CD4-positive, alpha-beta memory T cell (primary cell): ENCODE measurements at regions not wholly inside any gene's neighbourhood (a gene's known extent, or its start where the extent isn't known, plus 50 kb on each side); places are given as distances from the start of the nearest gene placed in this dataset.

Experiments
- CTCF ChIA-PET: fragments of 350-600 bp; sonication (Branson Sonifier 250); formaldehyde crosslinking; loops from one replicate; lab custom pipeline; 2021; ENCODE audit warnings: inconsistent platforms; ENCODE audit not compliant: partially characterized antibody; lab: Charles Lee
- POLR2A ChIA-PET: fragments of 350-600 bp; sonication (Branson Sonifier 250); formaldehyde crosslinking; loops from one replicate; lab custom pipeline; 2021; ENCODE audit not compliant: partially characterized antibody; lab: Charles Lee
- DNase-seq, 5 donors: peaks; one replicate each; pipeline versions ENCODE4 v3.0.0 to v3.0.0-alpha.2; 2020 to 2022; ENCODE audit warnings: mixed read lengths in 1 of 5
- H3K27ac ChIP-seq: one replicate; pipeline ENCODE4 v1.7.0; 2013; ENCODE audit warnings: low read depth, low read length
- H3K27me3 ChIP-seq: 2 replicates; pipeline ENCODE4 v1.7.0; 2013; ENCODE audit warnings: mild to moderate bottlenecking, low read length, moderate library complexity; ENCODE audit not compliant: insufficient read depth
- H3K36me3 ChIP-seq: 2 replicates; pipeline ENCODE4 v1.7.0; 2013; ENCODE audit warnings: mild to moderate bottlenecking, low read length, moderate library complexity; ENCODE audit not compliant: insufficient read depth
- H3K4me1 ChIP-seq: 2 replicates; pipeline ENCODE4 v1.7.0; 2013; ENCODE audit warnings: mild to moderate bottlenecking, low read length, moderate library complexity; ENCODE audit not compliant: insufficient read depth
- H3K4me3 ChIP-seq, 2 donors: one replicate each; pipeline ENCODE4 v1.7.0; 2013; ENCODE audit warnings: low read length in 2 of 2, mild to moderate bottlenecking in 1 of 2
- H3K9me3 ChIP-seq, 2 donors: one replicate each; pipeline ENCODE4 v1.7.0; 2013; ENCODE audit warnings: low read length in 2 of 2, control low read depth in 1 of 2; ENCODE audit not compliant: control insufficient read depth in 1 of 2
- H3K27ac Mint-ChIP-seq, 7 donors: one replicate each; pipeline ENCODE4 v1.8.0; 2020 to 2021; ENCODE audit warnings: mixed read lengths in 7 of 7, mild to moderate bottlenecking in 6 of 7, inconsistent platforms in 3 of 7, moderate library complexity in 3 of 7
- H3K27me3 Mint-ChIP-seq, 2 donors: one replicate each; pipeline ENCODE4 v1.8.0; 2020 to 2021; ENCODE audit warnings: mixed read lengths in 2 of 2
- H3K36me3 Mint-ChIP-seq, 2 donors: one replicate each; pipeline ENCODE4 v1.8.0; 2020 to 2021; ENCODE audit warnings: mixed read lengths in 2 of 2, inconsistent platforms in 1 of 2, mild to moderate bottlenecking in 1 of 2
- H3K4me1 Mint-ChIP-seq, 4 donors: one replicate each; pipeline ENCODE4 v1.8.0; 2020 to 2021; ENCODE audit warnings: mixed read lengths in 4 of 4, mild to moderate bottlenecking in 1 of 4
- H3K4me3 Mint-ChIP-seq, 8 donors: one replicate each; pipeline ENCODE4 v1.8.0; 2020 to 2021; ENCODE audit warnings: mixed read lengths in 8 of 8, mild to moderate bottlenecking in 7 of 8, moderate library complexity in 6 of 8, inconsistent platforms in 3 of 8
- H3K9me3 Mint-ChIP-seq, 8 donors: one replicate each; pipeline ENCODE4 v1.8.0; 2020 to 2021; ENCODE audit warnings: mixed read lengths in 8 of 8, mild to moderate bottlenecking in 5 of 8, inconsistent platforms in 3 of 8, moderate library complexity in 1 of 8
- intact Hi-C: fragments of 100-400 bp; cut with micrococcal nuclease; formaldehyde crosslinking; loops from one replicate; pipeline ENCODE4 v1.15.1; 2023

DNA sequence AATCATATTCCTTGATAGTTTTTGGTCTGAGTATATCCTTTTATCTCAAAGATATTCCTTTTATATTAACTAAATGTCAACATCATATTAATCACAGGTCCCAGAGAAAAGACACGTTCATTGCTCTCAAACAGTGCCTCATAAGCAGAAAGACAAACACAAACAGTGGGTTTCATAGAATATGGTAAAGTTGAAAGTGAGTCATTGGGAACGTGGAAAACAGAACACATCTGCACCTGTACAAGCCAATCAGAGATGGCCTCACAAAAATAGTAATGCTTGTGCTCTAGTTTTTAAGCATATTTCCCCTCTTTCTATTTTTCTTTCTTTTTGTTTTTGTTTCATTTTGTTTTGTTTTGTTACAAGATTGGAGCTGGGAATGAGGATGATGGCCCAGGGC lies 328.4 kb upstream of the MAP2 start:
- no peak overlapping the region for H3K4me3 Mint-ChIP-seq
- Histone ChIP-seq H3K4me1 (no peaks in the 10 kb centered on the region), H3K4me3 (no peak overlapping the region), H3K27me3 (no peaks in the 10 kb centered on the region), H3K9me3 (no peaks in the 10 kb centered on the region), H3K36me3 (no peaks in the 10 kb centered on the region), H3K27ac (no peak overlapping the region)
- no peak for DNase-seq
- H3K27me3 Mint-ChIP-seq: no peaks in the 10 kb centered on the region
- no peaks in the 10 kb centered on the region for H3K36me3 Mint-ChIP-seq
- ChIA-PET POLR2A (no interaction called here), CTCF (no interaction called here)
- intact Hi-C loops: no loop called here
- no peak overlapping the region for H3K27ac Mint-ChIP-seq
- peaks cover 2 to 15% (median 3%) of the 10 kb centered on the region in 8 donors for H3K9me3 Mint-ChIP-seq
- H3K4me1 Mint-ChIP-seq: no peaks in the 10 kb centered on the region

DNA sequence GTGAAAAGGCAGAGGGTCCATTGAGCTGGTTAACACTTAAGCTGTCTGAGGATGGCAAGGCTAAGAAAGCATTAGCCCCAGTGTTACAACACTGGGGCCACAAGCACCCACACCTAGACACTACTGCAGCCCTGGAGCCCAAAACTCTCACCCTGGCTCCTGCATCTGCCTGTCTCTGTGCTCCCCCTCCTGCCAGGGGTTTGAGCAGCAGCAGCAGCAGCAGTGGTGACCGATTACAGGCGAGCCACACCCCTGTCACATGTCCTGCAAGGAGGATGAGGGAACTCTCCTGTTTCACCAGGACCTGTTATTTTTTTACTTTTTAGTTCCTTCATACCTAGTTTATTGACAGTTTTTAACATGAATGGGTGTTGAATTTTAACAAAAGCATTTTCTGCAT lies 326.7 kb upstream of the MAP2 start:
- Mint-ChIP-seq H3K9me3 (peaks cover 2 to 15% (median 4%) of the 10 kb centered on the region in 8 donors), H3K36me3 (no peaks in the 10 kb centered on the region), H3K27me3 (no peaks in the 10 kb centered on the region), H3K27ac (no peak overlapping the region), H3K4me1 (no peaks in the 10 kb centered on the region), H3K4me3 (no peak overlapping the region)
- Histone ChIP-seq H3K4me3 (no peak overlapping the region), H3K36me3 (no peaks in the 10 kb centered on the region), H3K9me3 (no peaks in the 10 kb centered on the region), H3K27me3 (no peaks in the 10 kb centered on the region), H3K27ac (no peak overlapping the region), H3K4me1 (no peaks in the 10 kb centered on the region)
- intact Hi-C loops: no loop called here
- DNase-seq: no peak
- POLR2A ChIA-PET: no interaction called here
- CTCF ChIA-PET: no interaction called here

DNA sequence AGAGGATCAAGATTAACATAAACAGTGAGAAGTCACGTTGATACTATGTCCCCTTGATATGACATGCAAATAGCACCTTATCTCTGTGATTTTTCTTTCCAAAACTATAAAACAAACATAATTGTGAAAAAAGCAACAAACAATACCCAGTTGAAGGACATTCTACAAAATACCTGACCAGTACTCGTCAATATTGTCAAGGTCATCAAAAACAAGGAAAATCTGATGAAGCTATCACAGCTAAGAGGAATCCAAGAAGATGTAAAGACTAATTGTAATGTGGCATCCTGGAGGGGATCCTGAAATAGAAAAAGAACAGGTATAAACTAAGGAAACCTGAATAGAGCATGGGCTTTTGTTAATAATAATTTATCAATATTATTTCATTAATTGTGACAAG lies 321.5 kb upstream of the MAP2 start:
- H3K4me3 ChIP-seq: no peak overlapping the region
- H3K4me1 ChIP-seq: no peaks in the 10 kb centered on the region
- H3K9me3 Mint-ChIP-seq: peaks cover 0 to 12% (median 6%) of the 10 kb centered on the region in 8 donors
- H3K27me3 Mint-ChIP-seq: no peaks in the 10 kb centered on the region
- H3K4me1 Mint-ChIP-seq: no peaks in the 10 kb centered on the region
- no peak for DNase-seq
- no peaks in the 10 kb centered on the region for H3K27me3 ChIP-seq
- intact Hi-C loops: no loop called here
- ChIA-PET CTCF (no interaction called here), POLR2A (no interaction called here)
- H3K9me3 ChIP-seq: no peaks in the 10 kb centered on the region
- H3K27ac ChIP-seq: no peak overlapping the region
- H3K4me3 Mint-ChIP-seq: no peak overlapping the region
- H3K27ac Mint-ChIP-seq: no peak overlapping the region
- H3K36me3 ChIP-seq: no peaks in the 10 kb centered on the region
- H3K36me3 Mint-ChIP-seq: no peaks in the 10 kb centered on the region

DNA sequence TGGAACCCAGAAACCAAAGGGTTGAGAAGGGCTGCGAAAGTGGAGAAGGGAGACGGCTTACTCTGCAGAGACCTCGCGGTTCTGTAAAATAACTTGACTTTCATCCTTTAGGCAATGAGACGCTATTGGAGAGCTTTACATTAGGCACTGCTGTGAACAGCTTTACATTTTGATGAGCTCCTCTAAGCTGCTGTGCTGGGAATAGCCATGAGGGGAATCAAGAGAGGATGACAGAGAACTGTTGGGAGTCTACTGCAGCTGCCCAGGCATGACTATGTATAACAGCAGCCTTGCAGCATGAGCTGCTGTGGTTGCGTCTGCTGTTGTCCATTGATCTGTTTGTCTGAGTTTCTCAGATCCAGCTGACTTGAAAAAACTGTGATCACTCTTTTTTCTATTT lies 310.8 kb upstream of the MAP2 start:
- POLR2A ChIA-PET: no interaction called here
- Mint-ChIP-seq H3K27me3 (no peaks in the 10 kb centered on the region), H3K9me3 (no peaks in the 10 kb centered on the region), H3K4me1 (no peaks in the 10 kb centered on the region), H3K27ac (no peak overlapping the region), H3K36me3 (no peaks in the 10 kb centered on the region), H3K4me3 (no peak overlapping the region)
- Histone ChIP-seq H3K27me3 (no peaks in the 10 kb centered on the region), H3K27ac (no peak overlapping the region), H3K4me3 (no peak overlapping the region), H3K9me3 (no peaks in the 10 kb centered on the region), H3K4me1 (no peaks in the 10 kb centered on the region), H3K36me3 (no peaks in the 10 kb centered on the region)
- DNase-seq: no peak
- intact Hi-C loops: no loop called here
- CTCF ChIA-PET: no interaction called here

GRCh38 chr2:209114588-209115240 lies 309.1 kb upstream of the MAP2 start:
- Histone ChIP-seq H3K36me3 (no peaks in the 10 kb centered on the region), H3K27ac (no peak overlapping the region), H3K27me3 (no peaks in the 10 kb centered on the region), H3K4me3 (no peak overlapping the region), H3K4me1 (no peaks in the 10 kb centered on the region), H3K9me3 (no peaks in the 10 kb centered on the region)
- no peak overlapping the region for H3K4me3 Mint-ChIP-seq
- H3K27me3 Mint-ChIP-seq: no peaks in the 10 kb centered on the region
- peaks cover 0 to 3% (median 0%) of the 10 kb centered on the region in 8 donors for H3K9me3 Mint-ChIP-seq
- H3K36me3 Mint-ChIP-seq: no peaks in the 10 kb centered on the region
- H3K27ac Mint-ChIP-seq: no peak overlapping the region
- CTCF ChIA-PET: no interaction called here
- intact Hi-C loops: no loop called here
- no peaks in the 10 kb centered on the region for H3K4me1 Mint-ChIP-seq
- no peak for DNase-seq
- POLR2A ChIA-PET: no interaction called here

DNA sequence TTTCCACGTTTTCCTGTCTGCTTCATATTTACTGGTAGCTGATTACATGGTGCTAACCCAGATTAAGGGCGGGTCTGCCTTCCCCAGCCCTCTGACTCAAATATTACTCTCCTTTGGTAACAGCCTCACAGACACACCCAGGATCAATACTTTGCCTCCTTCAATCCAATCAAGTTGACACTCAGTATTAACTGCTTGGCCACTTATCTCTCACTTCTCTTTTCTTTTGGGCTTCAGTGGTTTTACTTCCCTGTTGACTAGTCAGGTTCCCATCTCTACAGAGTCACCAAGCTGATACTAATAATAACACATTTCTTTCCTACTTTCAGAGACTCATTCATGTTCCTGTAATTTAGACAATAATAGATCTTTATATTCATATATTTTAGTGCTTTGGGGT lies 302.2 kb upstream of the MAP2 start:
- no peak overlapping the region for H3K27ac Mint-ChIP-seq
- Histone ChIP-seq H3K9me3 (no peaks in the 10 kb centered on the region), H3K27me3 (no peaks in the 10 kb centered on the region), H3K4me3 (no peak overlapping the region), H3K4me1 (no peaks in the 10 kb centered on the region), H3K36me3 (no peaks in the 10 kb centered on the region), H3K27ac (no peak overlapping the region)
- H3K27me3 Mint-ChIP-seq: no peaks in the 10 kb centered on the region
- intact Hi-C loops: no loop called here
- DNase-seq: no peak
- ChIA-PET CTCF (no interaction called here), POLR2A (no interaction called here)
- H3K4me1 Mint-ChIP-seq: no peaks in the 10 kb centered on the region
- H3K36me3 Mint-ChIP-seq: no peaks in the 10 kb centered on the region
- H3K9me3 Mint-ChIP-seq: peaks cover 0 to 11% (median 4%) of the 10 kb centered on the region in 8 donors
- H3K4me3 Mint-ChIP-seq: no peak overlapping the region

DNA sequence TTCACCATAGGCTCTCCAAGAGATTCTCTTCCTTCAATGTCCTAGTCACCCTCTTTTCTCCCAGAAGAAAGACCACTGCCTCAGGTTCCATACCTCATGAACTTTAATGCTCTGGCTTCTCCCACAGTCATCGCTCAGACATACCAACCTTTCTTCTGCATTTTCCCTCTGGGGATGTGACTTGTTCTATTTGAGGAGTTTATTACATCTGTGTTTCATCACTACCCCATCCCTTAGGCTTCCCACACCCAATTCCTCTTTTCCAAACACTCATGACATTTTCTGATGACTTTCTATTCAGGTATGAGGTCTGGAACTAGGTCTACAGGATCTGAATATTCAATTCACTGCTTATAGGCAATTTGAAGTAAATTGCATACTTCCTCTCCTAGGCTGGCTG lies 298.6 kb upstream of the MAP2 start:
- intact Hi-C loops: no loop called here
- Mint-ChIP-seq H3K9me3 (peaks cover 0 to 9% (median under 1%) of the 10 kb centered on the region in 8 donors), H3K27ac (no peak overlapping the region), H3K36me3 (no peaks in the 10 kb centered on the region), H3K4me3 (no peak overlapping the region), H3K4me1 (no peaks in the 10 kb centered on the region), H3K27me3 (no peaks in the 10 kb centered on the region)
- Histone ChIP-seq H3K36me3 (no peaks in the 10 kb centered on the region), H3K4me3 (no peak overlapping the region), H3K27me3 (no peaks in the 10 kb centered on the region), H3K4me1 (no peaks in the 10 kb centered on the region), H3K27ac (no peak overlapping the region), H3K9me3 (no peaks in the 10 kb centered on the region)
- ChIA-PET CTCF (no interaction called here), POLR2A (no interaction called here)
- no peak for DNase-seq

DNA sequence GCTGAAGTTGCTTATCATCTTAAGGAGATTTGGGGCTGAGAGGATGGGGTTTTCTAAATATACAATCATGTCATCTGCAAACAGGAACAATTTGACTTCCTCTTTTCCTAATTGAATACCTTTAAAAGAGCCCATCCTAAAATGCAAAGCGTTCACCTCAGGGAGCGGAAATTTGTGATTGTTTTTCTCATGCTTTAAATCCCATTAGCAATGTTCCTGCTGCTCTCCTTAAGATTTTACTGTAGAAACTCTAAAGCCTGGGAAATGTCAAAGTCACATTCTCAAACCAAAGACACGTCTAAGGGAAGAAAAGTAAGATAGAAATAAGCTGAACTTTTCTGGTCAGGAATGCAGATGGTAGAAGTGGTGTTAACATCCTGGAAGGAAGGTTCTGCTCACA lies 285.8 kb upstream of the MAP2 start:
- no peaks in the 10 kb centered on the region for H3K36me3 Mint-ChIP-seq
- no peaks in the 10 kb centered on the region for H3K4me1 Mint-ChIP-seq
- Histone ChIP-seq H3K36me3 (no peaks in the 10 kb centered on the region), H3K4me1 (no peaks in the 10 kb centered on the region), H3K9me3 (no peaks in the 10 kb centered on the region), H3K4me3 (no peak overlapping the region), H3K27ac (no peak overlapping the region), H3K27me3 (no peaks in the 10 kb centered on the region)
- peaks cover 0 to 2% of the 10 kb centered on the region in 2 donors for H3K27me3 Mint-ChIP-seq
- intact Hi-C loops: no loop called here
- CTCF ChIA-PET: no interaction called here
- POLR2A ChIA-PET: no interaction called here
- H3K27ac Mint-ChIP-seq: no peak overlapping the region
- DNase-seq: no peak
- peaks cover 0 to 12% (median 0%) of the 10 kb centered on the region in 8 donors for H3K9me3 Mint-ChIP-seq
- no peak overlapping the region for H3K4me3 Mint-ChIP-seq
